RPMI8226 (cell line): ENCODE measurements at regions not wholly inside any gene's neighbourhood (a gene's known extent, or its start where the extent isn't known, plus 50 kb on each side); places are given as distances from the start of the nearest gene placed in this dataset.

Experiments
- DNase-seq: peaks from one replicate; pipeline ENCODE4 v3.0.0-alpha.2; 2015

DNA sequence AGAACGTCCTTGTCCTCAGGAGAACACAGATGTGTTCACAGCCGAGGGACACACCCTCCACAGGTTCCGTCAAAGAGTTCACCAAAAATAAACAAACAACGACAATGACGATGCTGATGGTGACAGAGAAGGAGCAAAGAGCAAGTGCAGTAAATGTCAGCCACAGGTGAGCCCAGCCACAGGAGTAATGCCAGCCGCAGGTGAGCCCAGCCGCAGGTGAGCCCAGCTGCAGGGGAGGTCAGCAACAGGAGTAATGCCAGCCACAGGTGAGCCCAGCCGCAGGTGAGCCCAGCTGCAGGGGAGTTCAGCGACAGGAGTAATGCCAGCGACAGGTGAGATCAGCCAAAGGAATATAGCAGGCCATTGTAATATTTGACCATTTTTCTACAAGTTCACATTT, 315.2 kb downstream of the FOXL1 start:
- DNase-seq, result no peak

DNA sequence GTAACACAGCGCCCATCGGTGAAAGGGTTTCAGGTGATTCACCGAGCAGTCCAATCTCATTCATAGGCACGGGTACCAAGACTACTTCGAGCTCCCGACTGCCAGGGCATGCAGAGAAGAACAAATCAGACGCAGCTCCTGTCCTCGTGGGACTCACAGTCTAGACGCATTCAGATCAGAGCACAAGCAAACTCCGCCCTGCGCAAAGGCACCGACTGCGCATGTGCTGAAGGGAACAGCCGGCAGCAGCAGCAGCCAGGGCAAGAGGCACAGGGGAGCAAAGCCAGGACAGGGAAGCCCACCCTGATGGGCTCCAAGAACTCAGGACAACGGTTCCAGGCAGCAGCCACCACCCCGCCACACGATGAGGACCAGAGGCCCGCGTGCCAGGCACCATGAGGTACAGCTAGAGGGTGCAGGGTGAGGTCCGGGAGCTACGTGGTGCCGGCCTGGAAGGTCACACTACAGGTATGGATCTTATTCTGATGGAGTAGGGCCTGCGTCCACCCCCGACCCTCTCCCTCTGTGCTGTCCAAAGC, 315.7 kb downstream of the FOXL1 start:
- DNase-seq, result no peak

DNA sequence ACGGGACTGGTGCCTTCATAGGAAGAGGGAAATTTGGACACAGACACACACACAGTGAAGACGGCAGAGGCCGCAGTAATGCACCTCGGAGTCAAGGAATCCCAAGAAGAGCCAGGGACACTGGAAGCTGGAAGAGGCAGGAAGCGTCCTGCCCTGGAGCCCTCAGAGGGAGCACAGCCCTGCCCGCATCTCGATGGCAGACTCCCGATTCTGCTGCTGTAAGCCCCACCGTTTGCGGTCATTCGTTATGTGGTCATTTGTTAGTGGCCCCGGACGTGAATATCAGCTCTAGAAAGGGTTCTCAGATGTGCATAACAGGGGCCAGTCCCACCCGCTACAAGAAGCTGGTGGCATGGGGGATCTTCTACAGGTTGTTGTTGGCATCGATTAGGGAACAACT, 316.6 kb downstream of the FOXL1 start:
- DNase-seq, result no peak

DNA sequence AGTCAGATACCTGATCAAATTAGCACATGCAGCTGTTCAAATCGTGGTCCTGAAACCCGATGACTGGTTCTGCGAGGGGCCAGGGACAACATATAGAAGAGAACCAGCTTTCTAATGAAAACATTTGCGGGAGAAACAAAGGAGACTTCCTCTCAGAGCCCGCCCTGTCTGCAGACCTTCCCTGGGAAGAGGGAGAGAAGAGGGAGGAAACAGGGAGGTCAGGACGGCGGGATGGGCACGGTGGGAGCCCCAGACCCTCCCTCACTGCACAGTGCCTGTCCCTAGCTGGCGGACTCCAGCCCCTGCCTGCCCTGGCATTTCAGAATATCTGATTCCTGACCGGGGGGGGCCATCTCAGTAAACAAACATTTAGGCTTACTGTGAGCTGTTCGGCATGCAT, 317.3 kb downstream of the FOXL1 start:
- no peak for DNase-seq

DNA sequence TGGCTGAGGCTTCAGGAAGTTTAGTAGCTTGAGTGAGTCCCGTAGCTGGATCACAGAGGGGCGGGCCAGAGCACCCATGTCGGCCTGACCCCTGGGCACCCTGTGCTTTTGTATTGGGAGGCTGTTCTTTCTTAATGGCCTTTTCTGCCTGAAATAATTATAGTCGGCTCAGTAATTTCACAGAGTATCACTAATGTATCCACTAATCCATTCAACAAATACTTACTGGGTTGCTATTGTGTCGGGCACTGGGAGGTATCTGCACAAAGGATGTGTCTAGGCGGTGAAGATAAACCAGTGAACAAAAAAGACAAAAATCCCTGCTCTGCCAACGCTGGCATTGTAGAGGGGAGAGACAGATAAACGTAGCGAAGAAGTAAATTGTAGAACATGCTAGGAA, 318.6 kb downstream of the FOXL1 start:
- DNase-seq, result no peak

DNA sequence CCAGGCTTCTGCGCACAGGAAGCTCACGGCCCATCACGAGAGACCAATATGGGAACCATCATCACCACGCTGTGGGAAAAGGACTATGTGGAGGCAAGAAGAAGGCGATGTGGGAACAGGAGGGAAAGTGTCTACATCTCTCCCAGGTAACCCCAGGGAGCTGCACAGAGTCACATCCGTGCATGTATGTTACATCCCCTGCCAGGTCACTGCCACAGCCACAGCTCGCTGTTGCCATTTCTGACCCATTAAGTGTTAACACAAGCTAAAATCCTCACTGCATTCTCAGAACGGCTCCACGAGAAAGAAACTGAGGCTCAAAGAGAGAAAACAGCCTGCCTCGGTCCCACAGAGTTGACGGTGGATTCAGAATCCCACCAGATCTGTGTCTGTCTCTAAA, 319.1 kb downstream of the FOXL1 start:
- no peak for DNase-seq

DNA sequence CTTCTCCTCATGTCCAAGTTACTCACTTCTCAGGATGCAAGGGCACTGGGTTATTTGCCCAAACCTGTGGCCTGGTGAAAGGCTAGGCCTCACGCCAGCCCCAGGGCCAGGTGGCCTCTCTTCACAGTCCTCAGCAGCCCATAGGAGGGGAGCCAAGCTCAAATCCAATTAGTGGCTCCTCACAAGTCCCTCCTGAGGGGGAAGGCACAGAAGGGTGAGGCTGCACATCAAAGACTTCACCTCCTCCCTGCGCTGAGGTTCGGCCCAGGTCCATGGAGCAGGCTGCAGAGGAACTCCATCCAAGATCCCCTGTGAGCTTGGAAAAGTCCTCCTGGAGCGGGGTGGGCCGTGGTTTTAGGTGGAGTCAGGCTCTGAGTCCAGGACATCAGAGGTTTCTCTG, 320.0 kb downstream of the FOXL1 start:
- DNase-seq, result no peak

DNA sequence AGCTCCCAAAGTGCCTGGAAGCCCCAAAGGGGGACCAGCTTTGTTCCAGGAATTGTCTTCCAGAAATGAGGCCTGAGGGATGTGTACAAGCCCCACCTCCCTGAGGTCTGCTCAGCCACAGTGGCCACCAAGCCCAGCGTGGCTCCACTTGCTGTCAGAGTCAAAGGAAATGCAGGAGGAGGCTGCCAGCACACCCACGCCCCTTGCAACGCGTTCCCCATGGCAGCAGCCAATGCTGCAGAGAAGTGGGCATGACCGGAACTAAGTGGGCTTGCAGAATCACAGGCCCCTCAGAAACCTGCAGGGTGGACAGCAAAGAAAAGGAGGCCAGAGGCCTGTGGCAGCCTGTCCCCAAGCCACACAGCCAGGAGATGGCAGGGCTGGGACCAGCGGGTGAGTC, 320.8 kb downstream of the FOXL1 start:
- DNase-seq, result no peak

DNA sequence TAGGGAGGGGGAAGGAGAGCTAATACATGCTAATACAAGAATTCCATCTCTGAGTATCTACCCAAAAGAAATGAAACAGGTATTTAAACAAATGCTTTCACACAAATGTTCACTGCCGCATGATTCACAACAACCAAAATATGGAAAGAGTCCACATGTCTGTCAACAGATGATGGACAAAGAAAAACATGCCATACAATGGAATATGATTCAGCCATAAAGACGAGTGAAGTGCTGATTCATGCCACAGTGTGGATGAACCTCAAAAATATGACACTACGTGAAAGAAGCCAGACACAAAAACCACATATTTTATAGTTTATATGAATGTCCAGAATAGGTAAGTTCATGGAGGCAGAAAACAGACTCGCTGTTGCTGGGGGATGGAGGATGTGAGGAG, 321.4 kb downstream of the FOXL1 start:
- no peak for DNase-seq

DNA sequence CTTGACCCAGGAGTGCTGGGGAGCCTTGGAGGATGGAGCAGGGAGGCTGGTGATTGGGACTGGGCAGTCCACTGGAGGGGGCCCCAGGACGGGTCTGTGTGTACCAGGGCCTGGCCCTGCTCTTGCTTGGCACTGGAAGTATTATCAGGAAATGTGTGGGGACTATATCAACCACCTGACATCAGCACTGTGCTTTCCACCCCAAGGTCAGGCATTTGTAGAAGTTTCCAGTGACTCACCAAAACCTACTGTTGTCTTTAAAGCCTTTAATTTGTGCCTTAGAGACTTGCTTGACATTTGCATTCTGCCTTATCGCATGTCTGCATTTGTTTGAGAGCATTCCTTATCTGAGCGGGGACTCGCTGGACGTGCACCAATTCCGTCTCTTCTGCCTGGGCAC, 323.1 kb downstream of the FOXL1 start:
- no peak for DNase-seq

DNA sequence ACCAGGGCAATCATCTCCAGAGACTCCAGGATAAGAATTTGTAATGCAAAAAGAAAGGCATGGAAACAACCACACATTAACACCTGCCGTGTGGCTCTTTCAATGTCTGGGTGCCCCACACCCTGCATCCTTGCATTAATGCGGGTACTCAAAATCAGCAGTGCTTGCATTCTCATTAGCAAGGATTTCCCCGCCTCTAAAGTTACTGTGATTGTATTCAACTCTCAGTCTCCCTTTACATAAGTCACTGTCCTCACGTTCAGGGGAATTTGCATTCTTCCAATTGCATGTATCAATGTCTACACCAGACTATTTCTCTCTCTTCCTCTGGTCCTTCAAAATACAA, 324.3 kb downstream of the FOXL1 start:
- no peak for DNase-seq

DNA sequence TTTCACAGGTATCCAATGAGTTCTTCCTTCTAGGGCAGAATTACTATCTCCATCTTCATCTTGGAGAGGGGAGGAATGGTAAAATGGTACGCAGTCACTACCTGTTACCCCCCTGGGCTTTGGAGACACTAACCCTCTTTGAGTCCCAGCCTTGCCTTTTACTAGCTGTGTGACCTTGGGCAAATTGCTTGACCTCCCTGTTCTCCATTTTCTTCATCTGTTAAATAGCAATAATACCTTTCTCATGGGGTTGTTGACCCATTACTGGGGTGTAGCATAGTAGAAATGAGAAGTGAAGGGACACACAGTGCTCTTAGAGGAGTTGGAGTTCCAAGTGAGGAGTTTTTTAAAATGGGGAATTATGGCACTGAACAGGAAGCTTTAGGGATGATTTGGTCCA, 324.7 kb downstream of the FOXL1 start:
- no peak for DNase-seq

DNA sequence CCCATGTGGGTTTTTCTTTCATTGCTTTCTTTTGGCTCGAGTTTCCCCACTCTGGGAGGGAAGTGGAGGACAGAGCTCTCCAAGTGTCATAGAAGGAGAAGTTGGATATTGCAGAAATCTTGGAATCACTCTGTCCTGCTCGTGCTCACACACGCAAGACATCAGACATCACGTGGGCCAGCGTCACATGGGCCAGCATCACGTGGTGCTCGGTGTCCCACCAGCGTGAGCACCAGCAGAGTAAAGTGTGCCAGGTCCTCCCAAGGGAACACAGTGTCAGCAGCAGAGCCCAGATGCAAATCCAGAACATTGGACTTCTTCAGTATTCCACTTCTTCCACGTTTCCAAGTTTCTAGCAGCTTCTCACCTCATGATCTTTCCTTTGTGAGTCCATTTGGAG, 327.0 kb downstream of the FOXL1 start:
- no peak for DNase-seq

DNA sequence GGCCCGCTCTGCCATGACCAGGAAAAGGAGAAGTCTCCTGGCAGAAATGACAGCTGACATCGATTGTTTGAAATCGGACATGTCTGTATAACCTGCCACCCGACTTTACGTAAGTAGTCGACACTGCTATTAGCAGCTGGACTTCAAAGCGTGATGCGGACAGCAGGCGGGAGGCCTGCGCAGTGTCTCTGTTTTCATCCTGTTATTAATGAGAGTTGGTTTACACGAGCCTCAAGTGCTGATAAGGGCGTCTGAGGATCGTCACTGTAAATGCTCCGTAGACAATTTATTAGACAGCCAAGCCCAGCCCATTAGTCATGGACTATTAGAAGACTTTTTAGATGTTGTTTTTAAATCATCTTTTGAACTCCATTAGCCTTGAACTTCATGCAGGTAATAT, 328.3 kb downstream of the FOXL1 start:
- DNase-seq, result no peak

DNA sequence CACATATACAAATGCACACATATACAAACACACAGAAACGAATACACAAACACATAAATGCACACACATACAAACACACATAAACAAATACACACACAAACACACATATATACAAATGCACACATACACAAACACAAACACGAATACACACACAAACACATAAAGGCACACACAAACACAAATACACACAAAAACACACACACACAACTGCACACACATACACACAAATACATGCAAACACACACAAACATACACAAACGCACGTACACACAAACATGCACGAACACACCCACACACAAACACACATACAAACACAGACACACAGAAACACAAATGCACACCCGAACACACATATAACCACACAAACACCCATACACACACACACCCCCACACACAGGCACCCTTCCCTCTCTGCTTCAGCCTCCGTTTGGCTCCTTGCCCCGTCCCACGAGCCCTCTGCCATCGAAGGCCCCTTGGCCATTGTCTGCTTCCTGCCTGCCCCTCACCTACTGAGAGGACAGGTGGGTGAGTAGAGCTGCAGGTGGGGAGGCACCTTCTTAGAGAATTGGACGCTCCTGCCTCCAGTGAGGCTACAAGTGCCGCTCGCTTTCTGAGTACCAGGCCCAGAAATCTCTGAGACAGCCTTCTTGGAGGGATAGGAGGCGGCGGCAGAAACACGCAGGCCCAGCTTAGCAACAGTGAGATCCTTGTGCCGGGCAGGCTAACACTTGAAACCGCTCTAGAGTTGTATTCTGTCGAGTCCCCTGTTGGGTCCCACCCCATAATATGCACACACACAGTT, 331.2 kb downstream of the FOXL1 start:
- no peak for DNase-seq

DNA sequence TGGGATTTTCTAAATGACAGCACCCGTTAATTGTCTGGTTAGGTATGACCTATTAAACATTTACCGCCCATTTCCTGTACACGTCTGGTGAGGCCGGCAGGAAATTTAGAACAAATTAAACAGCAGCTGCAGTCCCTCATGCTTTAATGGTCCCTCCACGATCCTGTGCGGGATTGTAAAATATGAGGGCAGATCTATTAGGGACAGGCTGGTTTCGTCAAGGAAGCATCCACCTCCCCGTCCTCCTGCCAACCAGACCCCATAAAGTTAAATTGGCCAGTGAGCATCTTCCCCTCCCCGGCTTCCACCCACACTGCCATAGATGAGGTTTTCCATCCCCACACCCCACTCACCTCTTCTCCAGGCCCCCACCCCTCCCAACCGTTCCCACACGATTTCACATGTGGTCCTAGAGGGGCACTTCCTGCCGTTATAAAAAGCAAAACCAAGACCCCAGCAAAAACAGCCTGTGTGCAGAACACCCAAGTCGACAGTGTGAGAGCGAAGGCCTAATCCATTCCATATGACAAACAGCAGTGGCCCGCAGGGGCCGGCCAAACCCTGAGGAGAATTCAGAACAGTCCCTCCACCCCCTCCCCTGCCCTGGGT, 331.9 kb downstream of the FOXL1 start:
- DNase-seq, result no peak

DNA sequence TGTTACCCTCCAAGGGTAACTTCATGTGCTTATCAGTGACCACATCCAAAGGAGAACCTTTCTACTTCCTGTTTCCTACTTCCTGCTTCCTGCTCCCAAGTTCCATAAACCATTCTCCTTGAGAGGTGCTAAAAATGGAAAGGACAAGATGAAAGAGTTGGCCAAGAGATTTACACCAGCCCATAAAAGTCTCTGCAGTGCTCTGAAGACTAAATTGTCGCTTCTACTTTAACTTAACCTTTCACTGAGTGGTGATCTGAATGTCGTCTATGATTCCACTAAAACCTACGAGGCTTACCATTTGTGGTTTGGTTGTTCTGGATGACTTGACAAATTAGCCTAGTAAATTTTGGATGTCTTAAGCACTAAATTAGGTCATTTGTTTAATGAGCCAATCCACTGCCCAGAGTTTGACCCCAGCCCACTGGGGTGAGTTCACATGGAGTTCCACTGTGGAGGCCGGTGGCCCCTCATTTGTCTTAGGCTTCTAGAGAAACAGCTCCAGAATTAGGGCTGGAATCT, 333.1 kb downstream of the FOXL1 start:
- DNase-seq, result no peak

DNA sequence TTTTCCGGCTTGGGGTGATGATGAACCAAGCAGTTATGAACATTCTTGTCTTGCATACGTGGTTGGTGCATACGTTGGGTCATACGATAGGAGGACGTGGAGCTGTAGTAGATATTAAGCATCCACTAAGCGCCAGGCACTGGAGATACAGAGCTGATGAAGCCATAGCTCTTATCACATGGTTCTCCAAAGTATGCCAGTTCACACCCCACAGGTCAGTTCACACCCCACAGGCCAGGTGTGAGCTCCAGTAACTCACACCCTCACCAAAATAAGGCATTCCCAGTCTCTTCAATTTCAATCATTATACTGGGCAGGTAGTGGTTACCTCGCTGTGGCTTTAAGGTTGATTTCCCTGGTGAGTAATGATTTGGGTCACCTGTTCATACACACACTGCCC, 335.5 kb downstream of the FOXL1 start:
- no peak for DNase-seq

DNA sequence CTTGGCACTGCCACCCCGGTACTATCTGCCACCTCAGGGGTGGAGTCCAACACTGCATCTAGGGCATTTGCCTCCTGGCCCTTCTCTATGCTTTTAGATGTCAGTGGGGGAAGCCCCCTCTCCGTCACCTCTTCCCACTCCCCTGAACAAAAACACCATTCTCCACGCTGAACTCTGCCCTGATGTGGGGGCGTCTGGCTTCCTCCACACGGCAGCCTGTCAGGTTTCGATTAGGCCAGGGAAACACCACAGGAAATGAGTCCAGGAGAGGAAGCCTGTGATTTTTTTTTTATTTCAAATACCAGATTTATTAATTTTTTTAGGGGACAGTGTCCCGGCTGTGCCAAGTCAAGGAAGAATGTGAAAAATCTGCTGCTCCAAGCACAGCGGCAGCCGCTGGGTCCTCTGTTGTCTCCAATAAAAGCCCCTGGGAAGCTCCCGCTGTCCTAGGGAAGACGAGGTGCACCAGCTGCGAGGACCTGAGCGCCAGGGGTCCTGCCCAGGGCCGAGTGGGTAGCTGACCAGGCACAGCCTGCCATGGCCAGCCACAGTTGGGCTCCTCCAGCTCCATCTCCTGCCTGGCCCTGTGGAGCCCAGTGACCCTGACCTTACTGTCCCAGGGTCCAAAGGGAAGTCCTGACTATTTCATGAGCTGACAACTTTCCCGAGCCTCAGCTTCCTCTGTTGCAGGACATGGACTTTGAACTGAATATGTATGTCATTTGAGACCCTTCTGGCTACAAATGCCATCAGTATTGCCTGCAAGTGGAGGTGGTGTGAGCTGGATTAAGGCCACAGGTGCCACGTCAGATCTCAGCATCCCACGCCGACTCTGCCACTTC, 336.7 kb downstream of the FOXL1 start:
- DNase-seq, result no peak

DNA sequence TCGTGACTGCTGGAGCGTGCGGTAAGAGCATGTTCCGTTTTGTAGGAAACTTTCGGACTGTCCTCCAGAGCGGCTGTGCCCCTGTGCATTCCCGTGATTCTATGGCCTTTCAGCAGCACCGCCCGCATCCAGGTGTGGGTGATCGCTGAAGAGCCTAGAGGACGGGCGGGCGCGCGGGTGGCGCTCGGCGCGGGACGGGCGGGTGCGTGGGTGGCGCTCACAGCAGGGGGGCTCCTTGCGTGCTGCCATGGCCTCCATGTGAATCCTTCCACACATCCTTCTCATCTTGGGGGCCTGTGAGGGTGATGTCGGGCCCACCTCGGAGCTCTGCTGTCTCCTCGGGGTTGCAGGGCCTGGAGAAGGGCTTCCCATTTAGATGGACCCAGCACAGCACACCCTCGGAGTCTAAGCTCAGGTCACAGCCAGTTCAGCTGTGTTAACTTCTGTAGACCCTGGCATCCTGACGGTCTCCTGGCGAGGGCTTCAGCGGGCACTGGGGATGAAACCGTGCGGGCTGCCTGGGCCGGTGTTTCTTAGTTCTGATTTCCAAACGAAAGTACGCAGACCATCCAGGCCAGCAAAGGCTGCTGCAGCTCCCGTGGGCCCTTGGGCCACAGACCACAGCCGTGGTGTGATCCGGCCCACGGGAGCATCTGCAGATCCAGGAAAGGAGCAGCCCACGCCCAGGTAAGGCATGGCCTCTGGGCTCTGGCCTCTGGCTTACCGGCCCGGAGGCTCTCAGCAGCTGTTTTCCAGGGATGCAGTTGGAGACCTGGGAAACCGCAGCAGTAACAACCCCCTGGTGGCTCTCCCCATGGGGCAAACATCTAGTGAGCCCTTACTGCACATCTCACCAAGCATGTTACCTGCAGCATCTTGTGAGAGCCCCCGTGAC, 339.4 kb downstream of the FOXL1 start:
- no peak for DNase-seq

DNA sequence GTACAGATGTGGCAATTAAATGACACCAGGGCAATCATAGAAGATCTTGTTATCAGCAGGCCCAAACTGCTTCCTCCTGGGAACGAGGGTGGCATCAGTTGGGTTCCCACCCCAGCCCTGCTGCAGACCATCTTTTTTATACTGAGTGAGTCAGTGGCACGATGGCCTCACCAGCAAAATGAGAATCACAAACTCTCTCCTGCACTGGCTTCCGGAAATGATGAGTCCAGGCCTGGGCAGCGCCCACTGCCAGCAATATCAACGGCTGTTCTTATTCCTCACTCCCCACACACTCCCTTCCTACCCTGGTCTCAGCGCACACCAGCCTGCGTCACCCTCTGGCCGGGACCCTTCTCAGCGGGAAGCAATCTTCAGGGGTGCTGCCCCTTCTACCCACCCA, 340.3 kb downstream of the FOXL1 start:
- no peak for DNase-seq

DNA sequence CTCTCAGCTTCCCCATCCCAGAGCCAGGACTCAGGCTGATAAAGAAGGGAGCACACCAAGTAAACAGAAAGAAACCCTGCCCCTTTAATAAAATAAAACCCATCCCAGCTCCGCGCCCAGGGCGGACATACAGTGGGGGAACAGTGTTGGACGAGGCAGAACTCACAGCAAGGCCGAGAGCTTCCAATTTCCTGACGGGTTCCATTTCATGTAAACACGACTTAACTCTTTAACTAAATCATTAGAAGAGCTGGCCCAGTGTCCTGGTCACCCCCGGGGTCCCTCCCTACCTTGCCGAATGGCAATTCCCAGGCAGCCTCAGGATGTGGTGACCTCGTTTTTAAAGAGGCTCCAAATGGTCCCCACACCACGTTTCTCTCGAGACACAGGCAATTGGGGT, 340.7 kb downstream of the FOXL1 start:
- DNase-seq, result no peak
